GM19035 (cell line): ENCODE measurements at regions not wholly inside any gene's neighbourhood (a gene's known extent, or its start where the extent isn't known, plus 50 kb on each side); places are given as distances from the start of the nearest gene placed in this dataset.

Source experiments
- ATAC-seq: cut with Tn5 transposase; IDR thresholded peaks from one replicate; pipeline ENCODE4 v1.9.1; 2021; ENCODE audit not compliant: unreplicated experiment

DNA sequence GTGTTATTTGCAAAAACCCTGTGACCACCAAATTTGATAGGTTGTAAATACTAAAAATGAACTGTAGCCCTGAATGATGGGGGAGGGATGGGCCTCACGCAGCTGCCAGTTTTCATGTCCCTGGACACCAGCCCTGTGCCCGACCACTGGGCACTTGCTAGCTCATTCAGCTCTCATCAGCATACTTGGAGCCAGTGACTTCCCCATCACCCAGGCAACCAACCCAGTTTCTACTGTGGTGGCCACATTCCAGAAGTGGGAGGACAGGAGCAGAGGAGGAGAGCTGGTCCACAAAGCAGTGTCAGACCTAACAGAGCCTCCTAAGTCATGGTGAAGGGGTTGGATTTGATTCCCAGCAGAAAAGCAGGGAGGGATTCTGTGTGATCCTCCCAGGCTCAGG, 128.2 kb downstream of the CPEB2 start:
- ATAC-seq = no peak

DNA sequence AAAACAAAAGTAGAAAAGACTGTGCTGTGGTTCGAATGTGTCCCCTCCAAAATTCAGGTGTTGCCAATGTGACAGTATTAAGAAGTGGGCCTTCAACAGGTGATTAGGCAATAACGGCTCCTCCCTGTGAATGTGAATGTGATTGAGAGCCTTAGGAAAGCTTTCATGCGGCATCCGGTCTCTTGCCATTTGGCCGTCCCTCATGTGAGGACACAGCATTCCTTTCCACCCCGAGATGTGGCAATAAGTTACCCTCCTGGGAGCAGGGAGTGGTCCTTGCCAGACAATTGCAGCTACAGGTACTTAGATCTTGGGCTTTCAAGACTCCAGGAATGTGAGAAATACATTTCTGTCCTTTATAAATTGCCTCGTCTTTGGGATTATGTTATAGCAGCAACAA, 129.3 kb downstream of the CPEB2 start:
- ATAC-seq = no peak

DNA sequence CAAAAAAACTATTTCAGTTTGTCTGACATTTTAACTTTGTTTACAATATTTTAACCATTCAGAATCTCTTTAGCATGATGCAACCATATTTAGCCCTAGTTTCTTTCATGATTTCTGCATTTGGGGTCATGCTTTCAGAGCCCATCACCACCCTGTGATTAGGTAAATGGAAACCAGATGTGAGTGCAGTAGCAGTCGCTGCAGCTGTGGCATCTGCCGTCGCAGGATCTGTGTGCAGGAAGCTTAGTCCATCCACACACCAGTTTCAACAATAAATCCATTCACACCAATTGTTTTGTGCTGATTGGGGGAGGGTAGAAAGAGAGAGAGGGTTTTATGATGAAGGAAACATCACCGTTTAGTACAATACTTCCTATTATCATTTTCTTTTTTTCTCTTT, 130.5 kb downstream of the CPEB2 start:
- no peak for ATAC-seq

DNA sequence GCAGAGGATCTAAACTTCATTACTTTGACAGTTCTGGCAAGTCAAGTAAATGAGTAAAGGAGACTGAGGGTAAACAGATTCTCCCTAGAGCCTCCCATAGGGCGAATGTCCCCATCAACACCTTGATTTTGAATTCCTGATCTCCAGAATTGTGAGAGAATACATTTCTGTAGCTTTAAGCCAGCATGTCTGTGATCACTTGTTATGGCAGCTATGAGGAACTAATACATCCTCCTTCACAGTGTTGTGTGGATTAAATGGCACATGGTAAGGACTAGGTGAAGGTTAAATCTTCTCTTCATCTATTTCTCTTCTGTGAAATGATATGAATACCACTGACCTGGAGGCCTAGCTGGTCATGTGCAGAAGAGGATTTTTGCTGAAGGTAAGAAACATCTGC, 137.3 kb downstream of the CPEB2 start:
- no peak for ATAC-seq

DNA sequence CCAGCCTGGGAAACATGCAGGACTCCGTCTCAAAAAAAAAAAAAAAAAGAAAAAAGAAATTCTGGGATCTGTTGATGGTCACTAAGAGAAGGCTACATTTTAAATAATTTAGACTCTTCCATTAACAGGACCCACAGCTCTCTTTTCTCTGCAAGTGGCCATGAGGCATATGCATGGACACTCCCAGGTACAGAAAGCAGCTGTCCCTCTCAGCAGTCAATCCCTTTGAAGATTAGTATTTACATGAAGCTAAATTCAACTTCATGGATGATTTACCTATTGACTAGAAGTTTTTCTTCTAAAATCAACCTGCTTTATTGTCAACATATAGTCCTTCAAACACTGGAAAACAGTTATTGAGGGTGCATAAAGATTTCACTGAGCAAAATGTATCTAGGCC, 139.9 kb downstream of the CPEB2 start:
- no peak for ATAC-seq

DNA sequence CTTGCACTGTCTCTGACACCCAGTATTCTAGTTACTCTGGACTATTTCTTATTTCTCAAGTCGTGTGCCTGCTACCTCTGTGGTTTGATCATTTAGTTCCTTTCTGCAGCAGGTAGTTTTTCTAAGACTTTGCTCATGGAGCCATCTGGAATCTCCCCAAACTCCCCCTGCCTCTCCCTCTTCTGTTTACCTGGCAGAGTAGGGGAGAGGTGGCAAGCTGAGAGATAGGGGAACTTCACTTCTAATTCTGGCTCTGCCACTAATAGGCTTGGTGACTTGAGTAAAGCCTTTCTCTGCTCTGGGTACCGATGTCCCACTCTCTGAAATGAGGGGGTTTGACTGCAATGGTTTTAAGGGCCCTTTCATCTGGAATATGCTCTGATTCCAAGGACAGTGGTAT, 141.3 kb downstream of the CPEB2 start:
- ATAC-seq = no peak

DNA sequence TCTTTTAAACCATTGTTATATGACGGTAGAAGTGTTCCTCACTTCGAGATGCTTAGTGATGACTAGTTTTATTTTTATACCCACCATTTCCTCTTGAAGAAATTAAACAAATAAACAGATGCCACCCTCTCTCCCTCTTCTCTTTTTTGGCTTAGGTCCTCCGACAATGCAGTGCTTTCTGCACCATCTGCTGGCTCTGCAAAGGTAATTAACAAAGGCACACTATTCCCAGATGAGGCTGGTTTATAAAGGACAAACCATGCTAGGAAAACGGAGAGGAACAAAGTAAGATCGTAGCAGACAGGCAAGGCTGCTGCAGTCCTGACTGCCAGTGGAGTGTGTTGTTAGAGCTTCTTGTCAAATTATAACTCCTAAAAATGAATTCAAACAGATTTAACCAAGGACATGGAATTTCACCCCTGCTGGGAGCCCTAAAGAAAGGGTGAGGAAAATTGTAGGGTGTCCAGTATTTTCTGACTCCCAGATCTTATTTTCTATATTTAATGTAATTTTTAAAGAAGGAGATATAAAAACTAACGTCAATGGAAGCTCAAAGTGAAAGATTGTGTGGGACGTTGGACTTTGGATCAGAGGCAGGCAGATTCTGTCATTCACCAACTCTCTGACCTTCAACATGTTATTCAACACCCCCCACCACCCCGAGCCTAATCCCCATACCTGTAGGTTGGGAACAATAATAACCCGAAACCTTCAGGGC, 142.1 kb downstream of the CPEB2 start:
- ATAC-seq = no peak

DNA sequence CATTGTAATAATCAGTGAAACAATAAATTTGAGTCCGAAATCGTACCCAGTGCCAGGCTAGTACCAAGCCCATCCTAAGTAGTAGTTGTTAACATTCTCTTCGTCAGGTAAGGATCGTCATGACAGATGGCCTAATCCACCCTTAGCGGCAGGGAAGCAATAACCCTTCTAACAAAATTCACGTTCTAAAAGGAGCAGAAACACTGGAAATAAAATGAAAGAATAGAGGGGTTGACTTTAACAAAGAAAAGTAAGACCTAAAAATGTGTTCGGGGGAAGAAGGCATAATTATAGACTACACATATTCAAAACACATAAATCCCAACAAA, 142.7 kb downstream of the CPEB2 start:
- ATAC-seq = no peak

DNA sequence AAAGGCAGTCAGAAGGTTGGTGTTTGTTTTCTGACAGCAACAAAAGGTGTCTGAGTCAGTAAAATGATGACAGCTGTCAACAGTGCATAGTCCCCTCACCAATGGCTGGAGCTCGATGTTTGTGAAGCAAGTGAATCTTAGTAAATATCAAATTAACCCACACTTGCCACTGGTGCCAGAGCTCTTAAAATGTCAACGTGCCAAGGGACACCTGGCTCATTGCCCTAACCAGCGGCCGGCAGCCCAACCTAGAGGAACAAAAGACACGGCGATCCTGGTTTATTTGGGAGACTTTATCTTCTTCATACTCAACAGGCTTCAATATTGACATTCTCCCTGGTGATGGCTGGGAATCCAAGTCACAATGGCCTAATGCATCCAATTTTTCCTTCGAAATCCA, 143.4 kb downstream of the CPEB2 start:
- no peak for ATAC-seq

DNA sequence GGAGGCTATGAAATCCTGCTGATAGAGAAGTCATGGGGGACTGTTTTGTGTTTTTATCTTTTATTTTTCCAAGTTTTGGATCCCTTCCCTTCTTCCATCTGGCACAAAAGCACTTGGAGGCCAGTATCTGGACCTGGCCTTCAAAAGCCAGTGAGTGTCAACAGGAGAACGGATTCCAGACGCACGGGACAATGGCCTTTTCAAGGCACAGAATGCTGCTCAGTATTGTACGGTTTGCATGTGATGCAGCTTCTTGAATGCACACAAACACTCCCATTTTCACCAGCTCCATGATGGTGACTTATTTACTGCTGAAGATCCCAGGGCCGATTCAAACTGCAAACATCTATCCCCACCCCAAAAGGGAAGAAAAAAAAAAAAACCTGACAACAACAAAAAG, 145.4 kb downstream of the CPEB2 start:
- ATAC-seq = no peak

DNA sequence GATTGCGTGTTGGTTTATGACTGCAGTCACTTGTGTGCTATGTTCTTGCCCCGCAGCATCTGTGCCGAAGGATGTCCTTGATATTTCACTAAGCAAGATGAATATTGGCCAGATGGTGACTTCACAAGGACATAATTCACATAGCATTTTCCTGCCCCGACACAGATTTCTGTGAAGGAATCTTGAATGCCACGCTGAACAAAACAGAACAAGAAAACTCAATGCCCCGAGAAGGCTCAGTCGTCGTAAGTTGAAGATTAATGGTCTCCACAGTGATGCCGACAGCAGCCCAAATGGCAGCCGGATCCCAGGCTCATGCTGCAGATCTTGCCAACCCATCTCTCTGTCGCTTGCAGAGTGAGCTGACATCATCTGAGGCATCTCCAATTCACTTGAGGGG, 145.9 kb downstream of the CPEB2 start:
- ATAC-seq = no peak

DNA sequence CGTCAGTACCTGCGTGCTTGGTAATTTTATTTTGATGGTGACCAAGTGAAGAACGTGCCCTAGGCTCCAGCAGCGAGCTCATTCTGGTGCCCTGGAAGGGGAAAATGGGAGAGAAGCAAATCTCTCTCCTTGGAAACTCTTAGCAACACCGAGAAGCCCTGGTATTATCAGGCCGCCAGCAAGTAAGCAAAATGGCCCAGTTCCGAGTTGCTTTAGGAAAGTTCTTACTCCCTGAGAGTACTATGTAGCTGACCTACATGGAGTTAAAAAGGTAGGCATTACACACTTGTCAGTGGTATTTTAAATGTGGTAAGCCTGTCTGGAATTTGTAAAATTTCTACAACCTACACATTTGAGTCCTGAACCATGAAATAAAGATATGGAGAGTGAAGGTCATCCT, 146.4 kb downstream of the CPEB2 start:
- no peak for ATAC-seq

DNA sequence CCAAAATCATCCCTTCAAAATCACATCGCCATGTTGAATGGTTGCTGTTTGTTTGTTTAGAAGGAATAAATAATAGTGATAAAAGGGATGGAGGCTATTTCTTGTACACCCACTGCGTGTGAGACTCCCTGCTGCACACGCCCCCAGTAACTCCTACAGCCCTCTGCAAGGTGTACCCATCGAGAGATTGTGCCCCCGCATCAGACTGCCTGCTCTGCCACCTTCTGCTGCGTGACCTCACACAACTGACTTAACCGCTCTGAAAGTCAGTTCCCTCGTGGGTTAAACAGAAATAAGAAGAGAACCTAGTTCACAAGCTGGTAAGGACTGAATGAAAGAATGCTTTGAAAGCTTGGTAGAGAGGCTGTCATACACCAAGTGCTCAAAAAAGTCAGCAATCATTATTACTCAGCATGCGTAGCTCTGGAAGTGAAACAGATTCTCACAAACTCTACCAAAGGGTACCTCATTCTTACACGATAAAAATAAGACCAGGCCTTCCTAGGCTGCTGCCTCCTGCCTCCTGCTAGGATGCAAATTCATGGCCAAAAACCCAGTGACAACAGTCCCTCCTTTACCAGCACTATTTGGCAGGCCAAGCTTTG, 147.1 kb downstream of the CPEB2 start:
- ATAC-seq = peak; percentile 67

DNA sequence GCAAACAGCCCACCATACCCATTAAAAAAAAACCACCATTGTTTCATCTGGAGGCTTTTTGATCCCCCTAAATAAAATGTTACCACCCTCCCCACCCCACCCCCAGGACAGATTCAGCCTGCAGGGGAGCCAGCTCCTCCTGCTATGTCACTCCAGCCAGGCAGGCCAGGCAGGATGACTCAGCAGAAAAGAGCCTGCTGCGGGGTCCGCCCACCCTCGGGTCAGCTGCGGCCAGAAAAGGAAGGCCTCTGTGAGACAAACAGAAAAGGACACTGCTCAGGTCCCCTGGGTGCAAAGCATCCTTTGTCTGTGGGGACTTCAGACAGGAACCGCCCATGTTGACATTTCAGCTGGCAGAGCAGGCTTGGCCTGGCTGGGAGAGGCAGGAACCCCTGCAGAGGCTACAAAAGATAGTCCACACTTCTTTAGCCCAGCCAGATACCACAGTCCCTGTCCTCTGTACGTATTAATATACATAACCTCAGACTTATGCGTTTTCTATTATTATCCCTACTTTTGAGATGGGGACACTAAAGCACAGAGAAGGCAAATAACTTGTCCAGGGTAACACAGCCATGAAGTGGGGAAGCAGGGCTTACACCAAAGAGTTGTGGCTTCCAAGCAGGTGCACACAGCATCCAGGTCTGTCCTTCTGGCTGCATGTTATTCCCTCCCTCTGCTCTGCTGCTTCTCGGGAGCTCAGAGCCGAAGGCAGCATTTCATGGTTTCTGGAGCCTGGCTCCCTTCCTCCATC, 147.7 kb downstream of the CPEB2 start:
- peak; percentile 88 for ATAC-seq

DNA sequence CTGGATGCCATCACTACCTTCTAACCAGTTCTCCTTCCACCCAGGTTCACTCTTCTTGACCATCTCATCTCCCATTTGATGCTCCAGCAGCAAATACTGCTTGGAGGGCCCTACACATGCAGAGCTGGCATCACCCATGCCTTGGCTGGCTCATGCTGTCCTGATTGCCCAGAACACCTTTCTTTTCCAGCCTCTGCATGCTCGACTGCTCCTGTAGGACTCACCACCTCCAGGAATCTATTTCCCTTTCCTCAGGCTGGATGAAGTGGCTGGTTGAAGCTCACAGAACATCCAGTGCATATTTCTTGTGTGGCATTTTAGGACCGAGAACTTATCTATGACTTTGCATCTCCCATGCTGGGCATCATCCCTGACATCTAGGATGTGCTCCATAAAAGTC, 148.3 kb downstream of the CPEB2 start:
- no peak for ATAC-seq

DNA sequence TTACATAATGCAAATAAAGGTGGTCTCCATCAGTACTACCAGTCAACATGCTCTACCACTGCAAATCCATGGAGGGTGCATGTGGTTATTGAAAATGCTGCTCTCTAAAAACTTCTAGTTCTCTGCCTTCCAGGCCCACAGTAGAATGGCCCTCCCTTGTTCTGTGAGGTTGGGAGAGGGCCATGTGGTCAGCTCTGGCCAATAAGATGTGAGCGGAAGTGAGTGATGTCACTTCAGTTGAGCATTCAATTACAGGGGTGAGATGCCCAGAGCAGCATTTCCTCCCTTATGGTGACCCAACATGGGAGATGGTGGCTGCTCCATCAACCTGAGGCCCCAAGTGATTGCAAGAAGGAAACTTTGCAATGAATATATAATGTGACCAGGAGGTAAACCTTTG, 148.8 kb downstream of the CPEB2 start:
- ATAC-seq = no peak

DNA sequence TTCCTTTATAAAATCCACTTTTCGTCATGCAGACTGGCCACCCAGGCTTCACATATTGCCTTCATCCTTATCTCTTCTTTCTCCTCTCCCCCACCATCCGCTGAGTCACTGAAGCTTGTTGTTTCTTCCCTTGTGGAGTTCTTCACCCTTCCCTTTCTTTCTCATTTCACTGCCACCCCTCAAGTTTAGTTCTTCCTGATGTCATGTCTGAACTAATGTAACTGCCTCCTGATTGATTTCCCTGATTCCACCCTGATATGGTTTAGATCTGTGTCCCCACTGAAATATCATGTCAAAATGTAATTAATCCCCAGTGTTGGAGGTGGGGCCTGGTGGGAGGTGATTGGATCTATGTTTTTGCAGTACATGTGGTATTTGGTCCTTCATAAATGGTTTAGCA, 151.4 kb downstream of the CPEB2 start:
- ATAC-seq = no peak

DNA sequence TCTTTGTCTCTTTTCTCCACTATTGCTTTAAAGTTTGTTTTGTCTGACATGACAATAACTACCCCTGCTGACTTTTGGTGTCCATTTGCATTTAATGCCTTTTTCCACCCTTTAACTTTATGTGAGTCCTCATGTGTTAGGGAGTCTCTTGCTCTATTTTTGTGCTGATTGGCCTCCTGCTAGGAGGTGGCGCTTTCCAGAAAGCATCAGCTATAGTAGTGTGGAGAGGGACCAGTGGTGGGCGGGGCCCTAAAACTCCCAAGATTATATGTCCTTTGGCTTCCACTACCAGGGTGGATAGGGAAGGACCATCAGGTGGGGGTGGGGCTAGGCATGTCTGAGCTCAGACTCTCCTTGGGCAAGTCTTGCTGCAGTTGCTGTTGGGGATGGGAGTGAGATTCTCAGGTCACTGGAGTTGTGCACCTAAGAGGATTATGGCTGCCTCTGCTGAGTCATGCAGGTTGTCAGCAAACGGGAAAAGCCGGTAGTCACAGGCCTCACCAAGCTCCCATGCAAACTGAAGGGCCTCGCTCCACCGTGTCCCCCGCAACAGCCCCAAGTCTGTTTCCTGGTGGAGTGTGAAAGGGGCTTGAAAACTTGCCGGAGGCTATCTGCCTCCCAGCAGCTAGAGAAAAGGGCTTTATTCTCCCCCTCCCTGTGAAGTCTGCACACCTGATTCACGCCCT, 156.3 kb downstream of the CPEB2 start:
- no peak for ATAC-seq

DNA sequence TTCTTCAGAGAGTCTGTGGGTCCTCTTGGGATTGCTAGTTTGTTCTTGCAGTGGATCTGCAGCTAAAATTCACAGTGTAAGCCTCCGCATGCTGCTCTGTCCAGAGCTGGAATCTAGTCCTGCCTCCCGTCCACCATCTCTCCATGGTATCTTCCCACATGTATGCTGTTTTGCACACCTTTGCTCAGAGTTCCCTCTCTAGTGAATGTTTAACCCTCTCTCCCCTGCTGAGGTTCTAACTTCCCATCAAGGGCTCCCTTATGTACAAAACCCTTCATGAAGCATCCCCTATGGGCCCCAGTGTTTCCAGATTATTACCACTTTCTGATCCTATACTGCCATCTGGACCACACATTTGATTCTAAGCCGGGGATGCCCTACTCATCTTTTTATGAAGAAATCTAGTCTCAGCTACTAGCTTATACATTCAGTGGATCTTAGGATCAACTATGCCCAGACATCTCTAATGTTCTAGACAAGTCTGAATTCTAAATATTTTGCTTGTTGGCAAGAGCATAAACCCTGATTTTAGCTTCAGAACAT, 157.3 kb downstream of the CPEB2 start:
- no peak for ATAC-seq

DNA sequence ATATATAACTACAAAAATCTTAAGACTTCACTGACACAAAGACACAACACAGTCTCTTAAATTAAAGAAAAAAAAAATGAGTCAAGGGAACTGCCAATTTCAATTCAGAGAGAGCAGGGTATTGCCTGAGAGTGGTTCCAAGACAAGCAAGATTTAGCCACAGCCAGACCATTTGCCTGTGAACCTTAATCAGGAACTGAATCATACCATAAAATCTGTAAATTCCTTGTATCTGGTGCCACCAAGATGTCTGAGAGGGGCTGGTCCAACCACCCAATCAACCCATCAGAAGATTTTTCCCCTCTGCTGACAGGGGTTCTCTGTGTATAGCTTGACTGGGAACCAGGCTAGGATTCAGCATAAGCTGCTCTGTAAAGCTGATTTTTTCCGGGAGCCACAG, 159.2 kb downstream of the CPEB2 start:
- ATAC-seq = no peak

DNA sequence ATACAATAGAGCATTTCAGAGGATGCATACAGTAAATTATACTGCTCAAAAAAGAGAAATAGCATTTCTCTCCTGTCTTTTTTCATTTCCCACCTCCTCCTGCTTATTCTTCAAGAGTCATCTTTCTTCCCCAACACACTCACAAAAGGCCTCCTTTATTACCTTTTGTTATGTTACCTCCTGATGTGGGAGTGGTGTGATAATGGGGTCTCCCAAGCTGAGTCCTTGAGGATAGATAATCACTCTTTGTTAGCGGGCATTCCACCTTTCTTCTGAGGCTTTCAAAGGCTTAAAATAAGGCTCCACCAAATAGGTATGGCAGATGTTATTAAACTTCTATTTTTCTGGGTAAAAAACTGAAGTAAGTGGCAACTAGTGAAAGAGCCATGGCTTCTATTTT, 159.8 kb downstream of the CPEB2 start:
- ATAC-seq = no peak
